ENCODE measurements at regions not wholly inside any gene's neighbourhood (a gene's known extent, or its start where the extent isn't known, plus 50 kb on each side); places are given as distances from the start of the nearest gene placed in this dataset.

GRCh38 chr2:236816197-236817170 is 246.9 kb downstream of the ACKR3 start:
- no peak for TF ChIP-seq NFRKB (IDR thresholded peaks at IDR 0.05)
- TF ChIP-seq HDGF (IDR thresholded peaks at IDR 0.05; ENCODE audit: borderline replicate concordance), result no peak
- no peak for TF ChIP-seq PKNOX1 (IDR thresholded peaks at IDR 0.05)
- no peak for TF ChIP-seq FOXA1 (IDR thresholded peaks at IDR 0.05)
- TF ChIP-seq ZNF384 (IDR thresholded peaks at IDR 0.05), result no peak
- no peak for TF ChIP-seq CTBP1 (IDR thresholded peaks at IDR 0.05; ENCODE audit: borderline replicate concordance)
- no peak for TF ChIP-seq SP1 (IDR thresholded peaks at IDR 0.05)
- TF ChIP-seq BHLHE40 (IDR thresholded peaks at IDR 0.05; ENCODE audit: borderline replicate concordance), result no peak
- TF ChIP-seq FOXM1 (IDR thresholded peaks at IDR 0.05; ENCODE audit: borderline replicate concordance), result no peak

Measured in HEK293T (cell line).